H1 (cell line): ENCODE measurements at regions not wholly inside any gene's neighbourhood (a gene's known extent, or its start where the extent isn't known, plus 50 kb on each side); places are given as distances from the start of the nearest gene placed in this dataset.

Experiments
- CTCF ChIA-PET: fragments of 300-600 bp; sonication (Branson Sonifier 250); formaldehyde crosslinking; loops from one replicate; lab custom pipeline; 2021; ENCODE audit not compliant: partially characterized antibody; lab: Charles Lee
- POLR2A ChIA-PET: fragments of 300-600 bp; sonication (Branson Sonifier 250); formaldehyde crosslinking; loops from one replicate; lab custom pipeline; 2021; ENCODE audit warnings: inconsistent platforms; ENCODE audit not compliant: partially characterized antibody; lab: Charles Lee
- DNase-seq, 2 experiments: peaks; one replicate each; pipeline versions ENCODE4 v3.0.0 to v3.0.0-alpha.2; 2010 to 2022; ENCODE audit warnings: low spot score in 2 of 2, low read depth in 1 of 2, mixed read lengths in 1 of 2
- FAIRE-seq: peaks from 2 replicates; lab custom pipeline; 2011; peaks lifted over from hg19 to GRCh38; lab: Jason Lieb, UNC
- H2AFZ ChIP-seq: 2 replicates; pipeline ENCODE4 v1.8.1; 2012; ENCODE audit warnings: low read length, inconsistent platforms
- H2AK5ac ChIP-seq: 2 replicates; pipeline ENCODE4 v1.6.1; 2013; ENCODE audit warnings: low read depth, low read length
- H2BK120ac ChIP-seq: replicated peaks from 2 replicates; pipeline ENCODE3; 2013; ENCODE audit warnings: low read depth, low read length, inconsistent platforms
- H2BK12ac ChIP-seq: 2 replicates; pipeline ENCODE4 v1.6.1; 2013; ENCODE audit warnings: low read depth, low read length
- H2BK15ac ChIP-seq: 2 replicates; pipeline ENCODE4 v1.6.1; 2013; ENCODE audit warnings: low read length
- H2BK20ac ChIP-seq: 2 replicates; pipeline ENCODE4 v1.6.1; 2013; ENCODE audit warnings: low read length
- H2BK5ac ChIP-seq: 2 replicates; pipeline ENCODE4 v1.6.1; 2013; ENCODE audit warnings: low read depth, low read length
- H3K14ac ChIP-seq: 2 replicates; pipeline ENCODE4 v1.6.1; 2013; ENCODE audit warnings: inconsistent platforms; ENCODE audit not compliant: insufficient read length
- H3K18ac ChIP-seq: 2 replicates; pipeline ENCODE4 v1.6.1; 2013; ENCODE audit warnings: low read length; ENCODE audit errors: extremely low read depth
- H3K23ac ChIP-seq: 2 replicates; pipeline ENCODE4 v1.6.1; 2013; ENCODE audit warnings: inconsistent platforms; ENCODE audit not compliant: insufficient read length
- H3K23me2 ChIP-seq: 2 replicates; pipeline ENCODE4 v1.6.1; 2013; ENCODE audit warnings: low read depth, low read length
- H3K27ac ChIP-seq: 2 replicates; pipeline ENCODE4 v1.6.1; 2011; ENCODE audit warnings: low read depth, low read length, inconsistent platforms
- H3K27me3 ChIP-seq, 4 experiments: replicated peaks in 1 of 4; 1 replicate in 1 of 4; 2 replicates in 3 of 4; pipeline versions ENCODE4 v1.6.1 to v1.8.1; 2011 to 2013; ENCODE audit warnings: low read length in 3 of 4, mild to moderate bottlenecking in 3 of 4, inconsistent platforms in 2 of 4, mixed read lengths in 2 of 4, moderate library complexity in 1 of 4; ENCODE audit not compliant: control insufficient read depth in 3 of 4, insufficient read depth in 3 of 4; ENCODE audit errors: extremely low read depth in 1 of 4
- H3K36me3 ChIP-seq, 4 experiments: 2 replicates each; pipeline versions ENCODE4 v1.6.1 to v1.8.1; 2011 to 2013; ENCODE audit warnings: mild to moderate bottlenecking in 4 of 4, low read length in 3 of 4, moderate library complexity in 2 of 4, control low read depth in 1 of 4, inconsistent platforms in 1 of 4; ENCODE audit not compliant: insufficient read depth in 4 of 4, control insufficient read depth in 2 of 4
- H3K4ac ChIP-seq: replicated peaks from 2 replicates; pipeline ENCODE3; 2013; ENCODE audit warnings: low read length, low read depth, mixed read lengths, inconsistent platforms; ENCODE audit not compliant: insufficient read length
- H3K4me1 ChIP-seq, 4 experiments: replicated peaks in 1 of 4; 1 replicate in 1 of 4; 2 replicates in 3 of 4; pipeline versions ENCODE4 v1.6.1 to v1.8.1; 2011 to 2013; ENCODE audit warnings: low read length in 3 of 4, inconsistent platforms in 2 of 4, mixed read lengths in 1 of 4; ENCODE audit not compliant: insufficient read depth in 4 of 4, control insufficient read depth in 3 of 4
- H3K4me2 ChIP-seq, 2 experiments: 2 replicates each; pipeline versions ENCODE4 v1.6.1 to v1.8.1; 2011 to 2013; ENCODE audit warnings: low read depth in 2 of 2, low read length in 2 of 2, control low read depth in 1 of 2, inconsistent platforms in 1 of 2, mild to moderate bottlenecking in 1 of 2; ENCODE audit not compliant: insufficient read depth in 1 of 2
- H3K4me3 ChIP-seq, 4 experiments: fragments of 200-600, 300-600 bp in 1 of 4; sonication (generic), shearing (Covaris generic), sonication (Bioruptor Twin) in 1 of 4; 2 replicates each; pipeline versions ENCODE4 v1.5.1 to v1.8.1; 2011 to 2016; ENCODE audit warnings: low read length in 4 of 4, low read depth in 3 of 4, control low read depth in 2 of 4, inconsistent platforms in 2 of 4, mild to moderate bottlenecking in 2 of 4, mixed read lengths in 1 of 4, moderate library complexity in 1 of 4; ENCODE audit not compliant: insufficient read depth in 2 of 4; ENCODE audit errors: extremely low read depth in 1 of 4
- H3K56ac ChIP-seq: replicated peaks from 2 replicates; pipeline ENCODE3; 2013; ENCODE audit warnings: low read depth, mild to moderate bottlenecking, mixed read lengths, low read length, inconsistent platforms; ENCODE audit not compliant: insufficient read length
- H3K79me1 ChIP-seq: 2 replicates; pipeline ENCODE4 v1.6.1; 2013; ENCODE audit warnings: low read depth, low read length, control low read depth
- H3K79me2 ChIP-seq, 2 experiments: 2 replicates each; pipeline versions ENCODE4 v1.6.1 to v1.8.1; 2012 to 2013; ENCODE audit warnings: low read length in 2 of 2, mild to moderate bottlenecking in 2 of 2, inconsistent platforms in 1 of 2; ENCODE audit not compliant: insufficient read depth in 2 of 2, control insufficient read depth in 1 of 2
- H3K9ac ChIP-seq, 4 experiments: replicated peaks in 1 of 4; 1 replicate in 1 of 4; 2 replicates in 3 of 4; pipeline versions ENCODE4 v1.6.1 to v1.8.1; 2011 to 2013; ENCODE audit warnings: low read depth in 3 of 4, low read length in 3 of 4, control low read depth in 2 of 4, mild to moderate bottlenecking in 2 of 4, moderate library complexity in 2 of 4, inconsistent platforms in 1 of 4; ENCODE audit errors: extremely low read depth in 1 of 4
- H3K9me3 ChIP-seq, 2 experiments: 2 replicates each; pipeline versions ENCODE4 v1.6.1 to v1.8.1; 2012 to 2013; ENCODE audit warnings: mild to moderate bottlenecking in 2 of 2, moderate library complexity in 2 of 2, control low read depth in 1 of 2, inconsistent platforms in 1 of 2, low read depth in 1 of 2, low read length in 1 of 2, mixed read lengths in 1 of 2; ENCODE audit not compliant: insufficient read depth in 2 of 2
- H4K20me1 ChIP-seq, 2 experiments: replicated peaks in 1 of 2; 2 replicates each; pipeline versions ENCODE3 to v1.8.1; 2011 to 2013; ENCODE audit warnings: inconsistent platforms in 2 of 2, low read length in 2 of 2, mild to moderate bottlenecking in 1 of 2; ENCODE audit not compliant: insufficient read depth in 2 of 2, control insufficient read depth in 1 of 2
- H4K5ac ChIP-seq: 2 replicates; pipeline ENCODE4 v1.6.1; 2013; ENCODE audit warnings: low read length, low read depth, mixed read lengths, inconsistent platforms; ENCODE audit not compliant: insufficient read length
- H4K8ac ChIP-seq: 2 replicates; pipeline ENCODE4 v1.8.0; 2013; ENCODE audit warnings: mild to moderate bottlenecking, moderate library complexity, low read length, inconsistent platforms; ENCODE audit not compliant: insufficient read depth; ENCODE audit errors: extremely low read depth
- H4K91ac ChIP-seq: replicated peaks from 2 replicates; pipeline ENCODE3; 2013; ENCODE audit warnings: low read length, mixed read lengths, inconsistent platforms; ENCODE audit not compliant: insufficient read length
- ASH2L ChIP-seq: fragments of 200-600, 300-600 bp; sonication (generic); IDR thresholded peaks from one replicate; pipeline ENCODE4 v1.7.1; 2017; ENCODE audit warnings: low read length
- BACH1 ChIP-seq: IDR thresholded peaks from 2 replicates; pipeline ENCODE4 v1.6.1; 2012; ENCODE audit warnings: low read length, improper control_type of control experiment
- CBX5 ChIP-seq: fragments of 300-800, 300-1000 bp; sonication (generic); IDR thresholded peaks from 2 replicates; pipeline ENCODE4 v1.7.1; 2016; ENCODE audit warnings: antibody characterized with exemption, low read length, low read depth
- CBX8 ChIP-seq: fragments of 300-800, 300-1000 bp; sonication (generic); IDR thresholded peaks from 2 replicates; pipeline ENCODE4 v1.7.1; 2016; ENCODE audit warnings: low read depth, low read length, borderline replicate concordance
- CEBPB ChIP-seq: IDR thresholded peaks from 2 replicates; pipeline ENCODE4 v1.6.1; 2012; ENCODE audit warnings: low read depth, low read length
- CHD1 ChIP-seq: IDR thresholded peaks from 2 replicates; pipeline ENCODE4 v1.6.1; 2012; ENCODE audit warnings: low read depth, low read length, improper control_type of control experiment
- FOSL1 ChIP-seq: IDR thresholded peaks from 2 replicates; pipeline ENCODE4 v1.6.1; 2011; ENCODE audit warnings: mild to moderate bottlenecking, low read depth, low read length, moderate library complexity; ENCODE audit not compliant: insufficient read depth
- GABPA ChIP-seq: IDR thresholded peaks from 2 replicates; pipeline ENCODE4 v1.6.1; 2011; ENCODE audit warnings: mild to moderate bottlenecking, low read length, moderate library complexity, borderline replicate concordance; ENCODE audit not compliant: insufficient read depth
- HDAC6 ChIP-seq: IDR thresholded peaks from one replicate; pipeline ENCODE4 v1.7.1; 2012; ENCODE audit warnings: low read depth, mild to moderate bottlenecking, inconsistent platforms, low read length, moderate library complexity
- KDM1A ChIP-seq: fragments of 200-600, 300-600 bp; sonication (generic); IDR thresholded peaks from 2 replicates; pipeline ENCODE4 v1.7.1; 2016; ENCODE audit warnings: mild to moderate bottlenecking, low read length, borderline replicate concordance
- POU5F1 ChIP-seq: IDR thresholded peaks from 2 replicates; pipeline ENCODE4 v1.6.1; 2011; ENCODE audit warnings: low read depth, mild to moderate bottlenecking, low read length, moderate library complexity
- RFX5 ChIP-seq: IDR thresholded peaks from 2 replicates; pipeline ENCODE4 v1.6.1; 2011; ENCODE audit warnings: low read depth, low read length, improper control_type of control experiment, borderline replicate concordance
- SIRT6 ChIP-seq: IDR thresholded peaks from one replicate; pipeline ENCODE4 v1.7.1; 2012; ENCODE audit warnings: low read length, inconsistent platforms
- TAF7 ChIP-seq: optimal IDR thresholded peaks from 2 replicates; pipeline ENCODE3; 2011; ENCODE audit warnings: low read depth, mild to moderate bottlenecking, inconsistent platforms, low read length, moderate library complexity, borderline replicate concordance
- WGBS, 2 experiments: shearing (Covaris generic) in 1 of 2; methylation state at CpG; one replicate each; pipeline versions ENCODE4 v1.1.6 to v1.1.7; 2013 to 2015; ENCODE audit warnings: low lambda C conversion rate in 2 of 2, mixed read lengths in 2 of 2, inconsistent platforms in 1 of 2, low coverage in 1 of 2, missing lambda C conversion rate in 1 of 2; ENCODE audit not compliant: insufficient replicate concordance in 2 of 2, insufficient coverage in 1 of 2, insufficient read length in 1 of 2; ENCODE audit errors: extremely low coverage in 1 of 2, missing lambda C conversion rate in 1 of 2; 5-methylcytosine and 5-hydroxymethylcytosine counted together

- Histone ChIP-seq H2AK5ac (no peak overlapping the region), H3K4me2 (no peak overlapping the region), H4K91ac (no peak overlapping the region), H2BK12ac (no peak overlapping the region), H4K5ac (no peak overlapping the region), H2AFZ (no peak overlapping the region), H3K14ac (no peak overlapping the region), H3K36me3 (no peaks in the 10 kb centered on the region), H3K27ac (no peak overlapping the region), H2BK120ac (no peak overlapping the region), H3K4me1 (no peaks in the 10 kb centered on the region; a peak in 1 of 7 replicates), H2BK15ac (no peak overlapping the region), H4K8ac (no peak overlapping the region), H3K18ac (no peak overlapping the region), H3K56ac (no peak overlapping the region), H2BK20ac (no peak overlapping the region), H3K9me3 (no peaks in the 10 kb centered on the region), H3K79me2 (no peaks in the 10 kb centered on the region), H3K27me3 (no peaks in the 10 kb centered on the region; a peak in 1 of 7 replicates), H3K4me3 (no peak overlapping the region), H3K9ac (no peak overlapping the region), H3K23me2 (no peaks in the 10 kb centered on the region), H3K79me1 (no peaks in the 10 kb centered on the region), H3K4ac (no peak overlapping the region), H4K20me1 (no peaks in the 10 kb centered on the region), H3K23ac (no peak overlapping the region), H2BK5ac (no peak overlapping the region)
- ChIA-PET CTCF (interaction anchor here (0.7 to 15.5 kb wide), 20 partner anchors 8 to 212 kb away, joined by 3 to 148 read pairs (median 7); no protein-coding TSS in a partner anchor), POLR2A (interaction anchor here (1.3 kb wide), 1 partner anchor 69 kb away, joined by 3 read pairs; no protein-coding TSS in a partner anchor)
- FAIRE-seq: no peak
- peak in 1 of 2 experiments; percentile 20 for DNase-seq
- WGBS, 2 experiments: 90% methylated on average over 3 of the region's 3 CpGs; no CpG with 5 or more reads in 1 of the 2 experiments
- TF ChIP-seq CEBPB (no peak), TAF7 (no peak), CBX8 (no peak), CHD1 (no peak), KDM1A (no peak), GABPA (no peak), BACH1 (no peak), SIRT6 (no peak), RFX5 (no peak), HDAC6 (no peak), POU5F1 (no peak), FOSL1 (no peak), CBX5 (no peak), ASH2L (no peak)
Measured at GRCh38 chr1:94597701-94598100, 56.1 kb upstream of the F3 start.
